ENCODE measurements at regions not wholly inside any gene's neighbourhood (a gene's known extent, or its start where the extent isn't known, plus 50 kb on each side); places are given as distances from the start of the nearest gene placed in this dataset.

DNA sequence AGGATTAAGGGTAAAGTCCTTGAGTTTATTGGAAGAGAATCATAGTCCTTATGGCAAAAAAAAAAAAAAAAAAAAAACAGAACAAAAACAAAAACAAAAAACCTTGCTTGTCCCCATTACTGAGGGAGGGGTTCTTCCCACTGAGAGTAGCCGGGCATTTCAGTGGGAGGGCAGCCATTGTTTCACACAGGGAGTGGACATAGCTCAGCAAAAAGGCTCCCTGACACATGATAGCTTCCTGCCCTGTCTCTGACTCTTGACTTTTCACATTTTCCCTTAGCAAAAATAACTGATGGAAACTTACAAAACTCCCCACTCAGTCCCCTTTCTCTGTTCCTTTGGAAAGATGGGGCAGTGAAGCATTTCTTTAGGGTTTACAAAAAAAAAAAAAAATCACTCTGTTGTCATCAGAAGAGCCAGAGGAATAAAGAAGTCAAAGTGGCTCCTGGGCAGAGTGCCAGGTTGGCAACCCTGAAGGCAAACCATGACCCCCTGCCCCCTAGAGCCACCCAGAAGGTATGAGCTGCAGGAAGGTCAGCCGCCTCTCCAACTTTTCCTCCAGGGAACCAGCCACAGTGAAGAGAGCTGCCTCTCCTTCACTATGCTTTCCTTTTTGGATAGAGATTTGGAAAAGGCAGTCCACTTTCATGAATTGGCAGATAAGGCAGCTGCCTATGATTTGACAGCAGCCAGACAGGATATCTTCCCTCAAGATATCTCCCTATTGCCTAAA lies 170.6 kb downstream of the KDR start:
- WGBS, 2 donors, result 60 to 63% methylated on average over 2 of the region's 2 CpGs
- DNase-seq, result no peak
- no peak for TF ChIP-seq POLR2A (IDR thresholded peaks at IDR 0.05)
- TF ChIP-seq, protein P1, sequence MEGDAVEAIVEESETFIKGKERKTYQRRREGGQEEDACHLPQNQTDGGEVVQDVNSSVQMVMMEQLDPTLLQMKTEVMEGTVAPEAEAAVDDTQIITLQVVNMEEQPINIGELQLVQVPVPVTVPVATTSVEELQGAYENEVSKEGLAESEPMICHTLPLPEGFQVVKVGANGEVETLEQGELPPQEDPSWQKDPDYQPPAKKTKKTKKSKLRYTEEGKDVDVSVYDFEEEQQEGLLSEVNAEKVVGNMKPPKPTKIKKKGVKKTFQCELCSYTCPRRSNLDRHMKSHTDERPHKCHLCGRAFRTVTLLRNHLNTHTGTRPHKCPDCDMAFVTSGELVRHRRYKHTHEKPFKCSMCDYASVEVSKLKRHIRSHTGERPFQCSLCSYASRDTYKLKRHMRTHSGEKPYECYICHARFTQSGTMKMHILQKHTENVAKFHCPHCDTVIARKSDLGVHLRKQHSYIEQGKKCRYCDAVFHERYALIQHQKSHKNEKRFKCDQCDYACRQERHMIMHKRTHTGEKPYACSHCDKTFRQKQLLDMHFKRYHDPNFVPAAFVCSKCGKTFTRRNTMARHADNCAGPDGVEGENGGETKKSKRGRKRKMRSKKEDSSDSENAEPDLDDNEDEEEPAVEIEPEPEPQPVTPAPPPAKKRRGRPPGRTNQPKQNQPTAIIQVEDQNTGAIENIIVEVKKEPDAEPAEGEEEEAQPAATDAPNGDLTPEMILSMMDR (IDR thresholded peaks at IDR 0.05), result no peak
- Histone ChIP-seq H3K9me3 (no peaks in the 10 kb centered on the region), H3K27ac (no peak overlapping the region), H3K27me3 (no peaks in the 10 kb centered on the region), H3K4me3 (no peak overlapping the region), H3K36me3 (ENCODE audit: low read depth, missing control alignments) (no peaks in the 10 kb centered on the region), H3K4me1 (no peaks in the 10 kb centered on the region)
- intact Hi-C loops (cut with DNase I; ENCODE audit: low total_unique reads), result loop anchor here (10.0 kb wide), 1 partner anchor 620 kb away; no protein-coding TSS in a partner anchor

DNA sequence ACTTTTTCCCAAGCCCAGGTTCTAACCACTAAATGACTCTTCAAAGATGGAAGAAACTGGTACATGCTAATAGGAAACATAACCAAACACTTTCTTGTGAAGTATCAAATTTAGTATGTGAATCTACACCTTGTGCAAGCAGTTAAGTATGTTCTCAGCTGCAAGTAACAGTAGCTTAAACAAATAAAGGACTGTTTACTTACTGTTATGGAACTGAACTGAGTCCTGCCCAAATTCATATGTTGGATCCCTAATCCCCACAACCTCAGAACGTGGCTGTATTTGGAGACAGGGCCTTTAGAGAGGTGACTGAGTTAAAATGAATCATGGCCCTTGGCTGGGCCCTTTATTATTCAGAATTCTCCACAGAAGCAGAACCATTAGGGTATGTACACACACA lies 178.7 kb downstream of the KDR start:
- no peak overlapping the region for H3K27ac ChIP-seq
- intact Hi-C loops (cut with DNase I; ENCODE audit: low total_unique reads), result no loop called here
- 76 to 90% methylated on average over 1 of the region's 1 CpG for WGBS, 2 donors

DNA sequence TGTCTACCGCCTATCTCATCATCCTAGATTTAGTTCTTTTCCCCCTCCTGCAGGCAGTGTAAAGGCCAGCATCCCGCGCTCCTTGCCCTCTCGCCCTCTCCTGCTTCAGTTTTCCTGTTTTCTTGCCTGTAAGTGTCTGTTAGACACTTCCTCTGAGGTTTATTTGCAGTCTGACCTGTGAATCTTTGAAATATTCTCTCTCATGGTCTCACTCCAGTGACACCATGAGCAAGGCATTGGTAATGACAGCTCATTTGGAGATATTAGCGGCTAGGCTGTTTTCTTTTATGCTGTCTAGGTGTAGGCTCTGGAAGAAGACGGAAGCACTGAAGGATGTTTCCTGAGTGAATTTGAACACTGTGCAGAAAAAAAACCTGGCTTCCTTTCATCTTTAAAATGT lies 179.6 kb downstream of the KDR start:
- no peak overlapping the region for H3K27ac ChIP-seq
- 79% methylated on average over 6 of the region's 6 CpGs for WGBS, 2 donors
- no peak for TF ChIP-seq POLR2A (IDR thresholded peaks at IDR 0.05)
- intact Hi-C loops (cut with DNase I; ENCODE audit: low total_unique reads), result no loop called here
- H3K36me3 ChIP-seq (ENCODE audit: low read depth, missing control alignments), result no peaks in the 10 kb centered on the region
- H3K27me3 ChIP-seq, result no peaks in the 10 kb centered on the region
- H3K4me1 ChIP-seq, result no peaks in the 10 kb centered on the region
- DNase-seq, result no peak
- no peak overlapping the region for H3K4me3 ChIP-seq
- no peaks in the 10 kb centered on the region for H3K9me3 ChIP-seq

More for the DNA sequence above, 178.7 kb downstream of the KDR start:
- H3K4me1 ChIP-seq, result no peaks in the 10 kb centered on the region
- DNase-seq, result no peak
- no peaks in the 10 kb centered on the region for H3K9me3 ChIP-seq
- no peaks in the 10 kb centered on the region for H3K27me3 ChIP-seq
- H3K36me3 ChIP-seq (ENCODE audit: low read depth, missing control alignments), result no peaks in the 10 kb centered on the region
- TF ChIP-seq POLR2A (IDR thresholded peaks at IDR 0.05), result no peak
- TF ChIP-seq, protein P1 (IDR thresholded peaks at IDR 0.05), result no peak
- H3K4me3 ChIP-seq, result no peak overlapping the region

DNA sequence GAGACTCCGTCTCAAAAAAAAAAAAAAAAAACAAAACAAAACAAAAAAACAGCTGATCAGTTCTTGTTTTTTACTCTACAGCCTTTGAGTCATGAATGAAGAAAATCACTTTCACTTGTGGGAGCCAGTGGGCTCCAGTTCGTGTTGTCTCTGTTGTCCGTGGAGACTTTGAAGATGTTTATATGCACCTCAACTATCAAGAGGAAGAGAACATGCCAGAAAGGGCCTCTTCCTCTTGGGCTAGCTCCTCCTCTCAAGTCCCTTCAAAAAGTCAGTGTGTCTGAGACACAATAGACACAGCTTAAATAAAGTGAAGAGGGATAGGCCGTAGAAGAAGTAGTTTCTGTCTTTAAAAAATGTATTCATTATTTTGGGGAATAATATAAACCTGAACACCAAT lies 182.7 kb downstream of the KDR start:
- no peaks in the 10 kb centered on the region for H3K9me3 ChIP-seq
- no peaks in the 10 kb centered on the region for H3K4me1 ChIP-seq
- H3K27ac ChIP-seq, result no peak overlapping the region
- H3K4me3 ChIP-seq, result no peak overlapping the region
- intact Hi-C loops (cut with DNase I; ENCODE audit: low total_unique reads), result no loop called here
- no peaks in the 10 kb centered on the region for H3K36me3 ChIP-seq (ENCODE audit: low read depth, missing control alignments)
- TF ChIP-seq POLR2A (IDR thresholded peaks at IDR 0.05), result no peak
- TF ChIP-seq, protein P1 (IDR thresholded peaks at IDR 0.05), result no peak
- 58 to 60% methylated on average over 3 to 4 of the region's 4 CpGs for WGBS, 2 donors
- no peak for DNase-seq
- H3K27me3 ChIP-seq, result no peaks in the 10 kb centered on the region

DNA sequence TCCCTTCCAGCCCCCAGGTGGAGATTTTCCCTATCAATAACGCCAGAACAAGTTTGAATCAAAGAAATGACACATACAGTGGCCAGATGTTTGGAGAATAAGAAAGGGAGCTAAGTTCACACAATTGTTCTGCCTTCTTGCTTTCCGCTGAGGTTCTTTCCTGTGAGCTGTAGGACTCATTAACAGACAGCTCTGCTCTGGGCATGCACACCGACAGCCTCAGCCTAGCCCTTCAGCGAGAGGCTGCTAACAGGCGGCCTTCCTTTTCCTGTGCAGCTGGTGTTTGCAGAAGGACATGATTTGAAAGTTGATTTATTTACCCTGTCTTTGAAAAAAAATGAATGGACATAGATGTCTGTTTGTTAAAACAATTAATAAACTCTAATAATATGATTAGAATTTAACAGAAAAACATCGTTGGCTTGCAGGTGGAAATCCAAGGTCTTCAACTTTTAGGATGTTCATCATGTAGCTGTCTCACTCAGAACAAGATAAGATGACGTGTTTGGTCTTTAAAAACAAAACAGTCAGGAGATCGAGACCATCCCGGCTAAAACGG lies 183.3 kb downstream of the KDR start:
- TF ChIP-seq, protein P1 (IDR thresholded peaks at IDR 0.05), result no peak
- no peak for TF ChIP-seq POLR2A (IDR thresholded peaks at IDR 0.05)
- H3K9me3 ChIP-seq, result no peaks in the 10 kb centered on the region
- intact Hi-C loops (cut with DNase I; ENCODE audit: low total_unique reads), result no loop called here
- no peaks in the 10 kb centered on the region for H3K27me3 ChIP-seq
- 38 to 41% methylated on average over 7 to 10 of the region's 10 CpGs for WGBS, 2 donors
- no peaks in the 10 kb centered on the region for H3K4me1 ChIP-seq
- H3K27ac ChIP-seq, result no peak overlapping the region
- H3K4me3 ChIP-seq, result no peak overlapping the region
- DNase-seq, result peak; percentile 18
- H3K36me3 ChIP-seq (ENCODE audit: low read depth, missing control alignments), result no peaks in the 10 kb centered on the region
